ENCODE measurements at regions not wholly inside any gene's neighbourhood (a gene's known extent, or its start where the extent isn't known, plus 50 kb on each side); places are given as distances from the start of the nearest gene placed in this dataset.

GRCh38 chr10:117783698-117784395, 241.3 kb downstream of the EMX2 start:
- H3K79me2 ChIP-seq (ENCODE audit: control insufficient read depth, insufficient read depth, low read length) = no peaks in the 10 kb centered on the region
- FAIRE-seq (no peak), DNase-seq (ENCODE audit: low read depth, low spot score) (no peak), ATAC-seq (no peak)
- no peaks in the 10 kb centered on the region for H4K20me1 ChIP-seq (ENCODE audit: control insufficient read depth, insufficient read depth)
- RAD21 ChIA-PET (ENCODE audit: unreplicated experiment) = interaction anchor here (0.6 kb wide), 1 partner anchor 10 kb away, joined by 4 read pairs; no protein-coding TSS in a partner anchor
- SMC1A ChIA-PET (ENCODE audit: uncharacterized antibody, unreplicated experiment) = interaction anchor here (0.7 kb wide), 1 partner anchor 8 kb away, joined by 3 read pairs; no protein-coding TSS in a partner anchor
- in situ Hi-C loops (cut with MboI) = no loop called here
- intact Hi-C loops (cut with micrococcal nuclease; ENCODE audit: unreplicated experiment) = no loop called here
- TF ChIP-seq ZBTB33 (IDR thresholded peaks at IDR 0.05) (no peak), FOS (IDR thresholded peaks at IDR 0.05; ENCODE audit: borderline replicate concordance, extremely low read depth, insufficient read length) (no peak), NR2C1 (IDR thresholded peaks at IDR 0.05) (no peak)
- peaks cover 0 to 2% of the 10 kb centered on the region in 2 experiments; a peak in 3 of 4 replicates for H3K27me3 ChIP-seq (replicated peaks in 1 of 2; ENCODE audit: control insufficient read depth in 2 of 2, insufficient read depth in 2 of 2, low read length in 1 of 2)
- no peak overlapping the region for H3K9ac ChIP-seq (ENCODE audit: control insufficient read depth, insufficient read depth, low read length)
- WGBS (ENCODE audit: insufficient coverage, insufficient replicate concordance, low lambda C conversion rate, missing lambda C conversion rate) = 41% methylated on average over 6 of the region's 14 CpGs
- H3K27ac ChIP-seq (ENCODE audit: control insufficient read depth, insufficient read depth) = no peak overlapping the region
- H3K9me3 ChIP-seq (replicated peaks; ENCODE audit: control insufficient read depth, insufficient read depth, low read length) = no peaks in the 10 kb centered on the region
- no peaks in the 10 kb centered on the region for H3K4me1 ChIP-seq (ENCODE audit: control insufficient read depth, insufficient read depth, low read length)
- POLR2A ChIA-PET = no interaction called here
- CTCF ChIA-PET = no interaction called here
- H3K4me2 ChIP-seq (ENCODE audit: control insufficient read depth, insufficient read depth) = no peak overlapping the region
- no peaks in the 10 kb centered on the region for H3K36me3 ChIP-seq (ENCODE audit: control insufficient read depth in 2 of 2, insufficient read depth in 2 of 2, low read length in 1 of 2)
- H3K4me3 ChIP-seq = no peak overlapping the region
- no TSS peak for BruUV-seq (replicated peaks)
- no peak overlapping the region for H2AFZ ChIP-seq (ENCODE audit: control insufficient read depth, low read depth, low read length)

- in situ Hi-C loops (cut with MboI) = no loop called here
- Histone ChIP-seq H2AFZ (ENCODE audit: control insufficient read depth, low read depth, low read length) (no peak overlapping the region), H3K4me1 (ENCODE audit: control insufficient read depth, insufficient read depth, low read length) (no peaks in the 10 kb centered on the region), H3K4me2 (ENCODE audit: control insufficient read depth, insufficient read depth) (no peak overlapping the region), H4K20me1 (ENCODE audit: control insufficient read depth, insufficient read depth) (no peaks in the 10 kb centered on the region), H3K27me3 (replicated peaks in 1 of 2; ENCODE audit: control insufficient read depth in 2 of 2, insufficient read depth in 2 of 2, low read length in 1 of 2) (peaks cover 0 to 3% of the 10 kb centered on the region in 2 experiments; a peak in 3 of 4 replicates), H3K9ac (ENCODE audit: control insufficient read depth, insufficient read depth, low read length) (no peak overlapping the region), H3K79me2 (ENCODE audit: control insufficient read depth, insufficient read depth, low read length) (no peaks in the 10 kb centered on the region), H3K9me3 (replicated peaks; ENCODE audit: control insufficient read depth, insufficient read depth, low read length) (no peaks in the 10 kb centered on the region), H3K36me3 (ENCODE audit: control insufficient read depth in 2 of 2, insufficient read depth in 2 of 2, low read length in 1 of 2) (no peaks in the 10 kb centered on the region), H3K4me3 (no peak overlapping the region), H3K27ac (ENCODE audit: control insufficient read depth, insufficient read depth) (no peak overlapping the region)
- no TSS peak for BruUV-seq (replicated peaks)
- TF ChIP-seq SRF (IDR thresholded peaks at IDR 0.05; ENCODE audit: low read depth in 2 of 2, low read length in 2 of 2) = no peak
- FAIRE-seq (no peak), DNase-seq (ENCODE audit: low read depth, low spot score) (no peak), ATAC-seq (no peak)
- WGBS (ENCODE audit: insufficient coverage, insufficient replicate concordance, low lambda C conversion rate, missing lambda C conversion rate) = 18% methylated on average over 3 of the region's 3 CpGs
- ChIA-PET POLR2A (no interaction called here), SMC1A (ENCODE audit: uncharacterized antibody, unreplicated experiment) (interaction anchor here (2.2 kb wide), 1 partner anchor 9 kb away, joined by 9 read pairs; no protein-coding TSS in a partner anchor), CTCF (no interaction called here), RAD21 (ENCODE audit: unreplicated experiment) (no interaction called here)
- intact Hi-C loops (cut with micrococcal nuclease; ENCODE audit: unreplicated experiment) = no loop called here
These were observed 242.2 kb downstream of the EMX2 start for GRCh38 chr10:117784776-117785175.

Data from GM12878 (cell line).